A673 (cell line): ENCODE measurements at regions not wholly inside any gene's neighbourhood (a gene's known extent, or its start where the extent isn't known, plus 50 kb on each side); places are given as distances from the start of the nearest gene placed in this dataset.

Experiments
- EZH2 ChIP-seq: fragments of 200-600 bp; sonication (generic); IDR thresholded peaks from 2 replicates; pipeline ENCODE4 v1.6.1; 2017; ENCODE audit warnings: borderline replicate concordance, low read depth, mild to moderate bottlenecking, mixed read lengths, antibody characterized with exemption, low read length; ENCODE audit not compliant: poor library complexity, severe bottlenecking
- TF ChIP-seq, protein P1 (sequence below): fragments of 300-800, 200-600 bp; sonication (generic); conservative IDR thresholded peaks from 2 replicates; pipeline ENCODE4 v1.5.1; 2017; ENCODE audit warnings: low read depth, mild to moderate bottlenecking, antibody characterized with exemption, low read length, moderate library complexity, mixed read lengths

DNA sequence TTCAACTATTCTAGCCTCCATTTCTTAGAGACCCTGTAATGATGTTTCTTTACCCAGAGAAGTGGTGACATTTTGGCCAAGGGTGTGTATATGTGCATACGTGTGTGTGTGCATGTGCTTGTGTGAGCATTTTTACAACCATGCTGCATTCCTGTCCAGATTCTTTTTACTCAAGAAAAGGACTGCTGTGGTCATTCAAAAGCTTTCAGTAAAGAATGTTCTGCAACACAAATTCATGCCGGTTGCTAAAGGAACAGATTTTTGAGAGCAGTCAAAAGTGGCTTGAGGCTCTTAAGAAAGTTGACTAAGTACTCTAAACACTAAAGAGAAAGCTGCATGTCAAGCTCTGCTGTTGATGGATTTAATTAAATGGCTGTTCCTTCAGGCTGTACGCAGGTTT, 65.0 kb upstream of the FMR1 start:
- TF ChIP-seq, protein P1, sequence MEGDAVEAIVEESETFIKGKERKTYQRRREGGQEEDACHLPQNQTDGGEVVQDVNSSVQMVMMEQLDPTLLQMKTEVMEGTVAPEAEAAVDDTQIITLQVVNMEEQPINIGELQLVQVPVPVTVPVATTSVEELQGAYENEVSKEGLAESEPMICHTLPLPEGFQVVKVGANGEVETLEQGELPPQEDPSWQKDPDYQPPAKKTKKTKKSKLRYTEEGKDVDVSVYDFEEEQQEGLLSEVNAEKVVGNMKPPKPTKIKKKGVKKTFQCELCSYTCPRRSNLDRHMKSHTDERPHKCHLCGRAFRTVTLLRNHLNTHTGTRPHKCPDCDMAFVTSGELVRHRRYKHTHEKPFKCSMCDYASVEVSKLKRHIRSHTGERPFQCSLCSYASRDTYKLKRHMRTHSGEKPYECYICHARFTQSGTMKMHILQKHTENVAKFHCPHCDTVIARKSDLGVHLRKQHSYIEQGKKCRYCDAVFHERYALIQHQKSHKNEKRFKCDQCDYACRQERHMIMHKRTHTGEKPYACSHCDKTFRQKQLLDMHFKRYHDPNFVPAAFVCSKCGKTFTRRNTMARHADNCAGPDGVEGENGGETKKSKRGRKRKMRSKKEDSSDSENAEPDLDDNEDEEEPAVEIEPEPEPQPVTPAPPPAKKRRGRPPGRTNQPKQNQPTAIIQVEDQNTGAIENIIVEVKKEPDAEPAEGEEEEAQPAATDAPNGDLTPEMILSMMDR: no peak
- no peak for TF ChIP-seq EZH2
